RWPE1 (cell line): ENCODE measurements at regions not wholly inside any gene's neighbourhood (a gene's known extent, or its start where the extent isn't known, plus 50 kb on each side); places are given as distances from the start of the nearest gene placed in this dataset.

Experiments used
- CTCF ChIA-PET: fragments of 350-600 bp; sonication (Branson Sonifier 250); formaldehyde crosslinking; extraction: SDS; loops from one replicate; lab custom pipeline; 2021; lab: Yijun Ruan, JAX
- POLR2A ChIA-PET: fragments of 400-600 bp; formaldehyde crosslinking; extraction: SDS; loops from one replicate; lab custom pipeline; 2020; ENCODE audit warnings: antibody characterized with exemption; ENCODE audit not compliant: low non-redundant PET; lab: Yijun Ruan, JAX
- DNase-seq: peaks from one replicate; pipeline ENCODE4 v3.0.0; 2012; ENCODE audit warnings: low spot score
- H3K27ac ChIP-seq: fragments of 450-650 bp; 2 replicates; pipeline ENCODE4 v1.5.1; 2017
- CTCF ChIP-seq: fragments of 450-650 bp; conservative IDR thresholded peaks from 2 replicates; pipeline ENCODE4 v1.5.1; 2017; ENCODE audit warnings: low read depth, mild to moderate bottlenecking

- ChIA-PET POLR2A (no interaction called here), CTCF (interaction anchor here (0.6 kb wide), 1 partner anchor 162 kb away, joined by 7 read pairs; no protein-coding TSS in a partner anchor)
- no peak for TF ChIP-seq CTCF
- no peak overlapping the region for H3K27ac ChIP-seq
- no peak for DNase-seq
These were observed 364.8 kb downstream of the PCDH10 start for GRCh38 chr4:133513901-133514300.

GRCh38 chr4:133498149-133498548 is 349.1 kb downstream of the PCDH10 start:
- no peak overlapping the region for H3K27ac ChIP-seq
- POLR2A ChIA-PET = no interaction called here
- no peak for TF ChIP-seq CTCF
- DNase-seq = no peak
- CTCF ChIA-PET = no interaction called here

- TF ChIP-seq CTCF = no peak
- ChIA-PET POLR2A (no interaction called here), CTCF (no interaction called here)
- DNase-seq = no peak
- H3K27ac ChIP-seq = no peak overlapping the region
These were observed 344.7 kb downstream of the PCDH10 start for GRCh38 chr4:133493776-133494175.

GRCh38 chr4:133493241-133493640 is 344.1 kb downstream of the PCDH10 start:
- no peak for DNase-seq
- ChIA-PET CTCF (interaction anchor here (0.6 to 0.7 kb wide), 2 partner anchors 18 to 41 kb away, joined by 3 to 4 read pairs; no protein-coding TSS in a partner anchor), POLR2A (no interaction called here)
- TF ChIP-seq CTCF = no peak
- no peak overlapping the region for H3K27ac ChIP-seq

- H3K27ac ChIP-seq = no peak overlapping the region
- CTCF ChIA-PET = interaction anchor here (0.6 to 0.7 kb wide), 3 partner anchors 19 to 344 kb away, joined by 3 to 4 read pairs (median 3); no protein-coding TSS in a partner anchor
- no peak for DNase-seq
- POLR2A ChIA-PET = no interaction called here
- TF ChIP-seq CTCF = no peak
These were observed 335.2 kb downstream of the PCDH10 start for GRCh38 chr4:133484287-133484686.

- no peak overlapping the region for H3K27ac ChIP-seq
- ChIA-PET POLR2A (no interaction called here), CTCF (interaction anchor here (0.6 to 0.7 kb wide), 3 partner anchors 18 to 343 kb away, joined by 3 to 4 read pairs (median 3); no protein-coding TSS in a partner anchor)
- DNase-seq = no peak
- peak; percentile 31 for TF ChIP-seq CTCF
These were observed 334.6 kb downstream of the PCDH10 start for GRCh38 chr4:133483600-133484246.
